DND-41 (cell line): ENCODE measurements at regions not wholly inside any gene's neighbourhood (a gene's known extent, or its start where the extent isn't known, plus 50 kb on each side); places are given as distances from the start of the nearest gene placed in this dataset.

Experiments used
- EZH2 ChIP-seq: IDR thresholded peaks from 3 replicates; pipeline ENCODE4 v1.6.1; 2012; ENCODE audit warnings: borderline replicate concordance, low read depth, mild to moderate bottlenecking, moderate library complexity, low read length, inconsistent platforms; ENCODE audit not compliant: severe bottlenecking
- TF ChIP-seq, protein P1 (sequence below): IDR thresholded peaks from 2 replicates; pipeline ENCODE4 v1.5.1; 2012; ENCODE audit warnings: borderline replicate concordance, low read length, moderate library complexity, mild to moderate bottlenecking; ENCODE audit not compliant: poor library complexity, severe bottlenecking; ENCODE audit errors: extremely low read depth

GRCh38 chr4:103292373-103292772 is 94.2 kb upstream of the CENPE start:
- TF ChIP-seq, protein P1, sequence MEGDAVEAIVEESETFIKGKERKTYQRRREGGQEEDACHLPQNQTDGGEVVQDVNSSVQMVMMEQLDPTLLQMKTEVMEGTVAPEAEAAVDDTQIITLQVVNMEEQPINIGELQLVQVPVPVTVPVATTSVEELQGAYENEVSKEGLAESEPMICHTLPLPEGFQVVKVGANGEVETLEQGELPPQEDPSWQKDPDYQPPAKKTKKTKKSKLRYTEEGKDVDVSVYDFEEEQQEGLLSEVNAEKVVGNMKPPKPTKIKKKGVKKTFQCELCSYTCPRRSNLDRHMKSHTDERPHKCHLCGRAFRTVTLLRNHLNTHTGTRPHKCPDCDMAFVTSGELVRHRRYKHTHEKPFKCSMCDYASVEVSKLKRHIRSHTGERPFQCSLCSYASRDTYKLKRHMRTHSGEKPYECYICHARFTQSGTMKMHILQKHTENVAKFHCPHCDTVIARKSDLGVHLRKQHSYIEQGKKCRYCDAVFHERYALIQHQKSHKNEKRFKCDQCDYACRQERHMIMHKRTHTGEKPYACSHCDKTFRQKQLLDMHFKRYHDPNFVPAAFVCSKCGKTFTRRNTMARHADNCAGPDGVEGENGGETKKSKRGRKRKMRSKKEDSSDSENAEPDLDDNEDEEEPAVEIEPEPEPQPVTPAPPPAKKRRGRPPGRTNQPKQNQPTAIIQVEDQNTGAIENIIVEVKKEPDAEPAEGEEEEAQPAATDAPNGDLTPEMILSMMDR: no peak
- TF ChIP-seq EZH2: no peak
